ENCODE measurements at regions not wholly inside any gene's neighbourhood (a gene's known extent, or its start where the extent isn't known, plus 50 kb on each side); places are given as distances from the start of the nearest gene placed in this dataset.

DNA sequence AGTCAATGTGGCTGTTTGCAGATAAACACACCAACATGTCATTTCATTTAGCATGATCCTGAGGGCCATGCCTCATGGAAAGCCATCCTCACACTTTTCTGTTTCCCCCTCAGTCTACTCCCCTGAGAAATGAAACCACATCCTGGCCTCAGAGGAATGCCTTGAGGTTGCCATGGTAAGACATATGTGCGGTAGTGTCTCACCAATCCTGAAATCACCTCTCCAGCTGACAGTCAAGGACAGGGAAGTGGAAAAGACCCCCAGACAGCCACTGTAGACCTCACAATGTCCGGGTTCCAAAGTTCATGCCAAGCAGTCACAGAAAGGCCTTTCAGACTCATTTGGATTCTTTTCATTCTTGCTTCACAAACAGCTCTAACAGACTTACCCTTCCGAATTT lies 175.2 kb upstream of the PKDCC start:
- no peak for DNase-seq

DNA sequence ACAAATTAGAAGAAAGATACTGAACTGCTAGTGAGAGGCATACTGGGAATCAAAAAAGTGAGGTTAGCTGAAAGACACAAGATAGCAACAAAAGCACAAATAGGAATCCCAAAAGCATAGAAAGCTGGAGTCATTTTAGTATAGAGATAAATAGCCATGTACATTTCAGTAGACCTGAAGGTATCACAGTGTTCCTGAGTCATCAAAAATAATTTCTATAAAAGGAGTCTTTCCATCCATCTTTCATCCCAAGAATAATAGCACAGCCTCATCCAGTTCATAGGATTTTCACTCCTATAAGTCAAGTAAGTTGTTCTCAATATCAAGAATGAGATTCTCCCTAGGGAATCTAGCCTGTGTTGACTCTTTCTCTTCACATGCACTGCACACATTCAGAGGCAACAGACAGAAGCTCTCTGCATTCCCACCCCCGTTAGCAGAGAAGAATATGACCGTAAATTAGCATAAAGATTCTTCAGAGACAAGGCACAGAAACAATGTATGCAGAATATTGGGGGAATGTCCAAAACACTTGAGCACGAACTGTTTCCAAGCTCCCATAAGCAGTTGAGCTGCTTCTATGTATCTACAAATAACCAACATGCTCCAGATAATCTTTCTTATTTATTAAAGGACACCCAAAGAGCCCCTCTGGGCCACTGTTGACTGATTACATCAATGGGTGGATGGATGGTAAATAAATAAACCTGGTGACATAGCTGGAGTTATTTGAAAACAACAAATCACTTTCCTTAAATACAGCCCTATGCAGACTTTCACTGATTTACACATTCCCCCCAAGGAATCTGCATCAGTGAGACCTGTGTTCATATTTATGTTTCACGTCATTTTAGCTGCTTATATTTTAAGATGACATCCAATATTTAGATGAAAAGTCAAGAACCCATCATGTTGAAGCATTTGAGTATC lies 174.5 kb upstream of the PKDCC start:
- no peak for DNase-seq

DNA sequence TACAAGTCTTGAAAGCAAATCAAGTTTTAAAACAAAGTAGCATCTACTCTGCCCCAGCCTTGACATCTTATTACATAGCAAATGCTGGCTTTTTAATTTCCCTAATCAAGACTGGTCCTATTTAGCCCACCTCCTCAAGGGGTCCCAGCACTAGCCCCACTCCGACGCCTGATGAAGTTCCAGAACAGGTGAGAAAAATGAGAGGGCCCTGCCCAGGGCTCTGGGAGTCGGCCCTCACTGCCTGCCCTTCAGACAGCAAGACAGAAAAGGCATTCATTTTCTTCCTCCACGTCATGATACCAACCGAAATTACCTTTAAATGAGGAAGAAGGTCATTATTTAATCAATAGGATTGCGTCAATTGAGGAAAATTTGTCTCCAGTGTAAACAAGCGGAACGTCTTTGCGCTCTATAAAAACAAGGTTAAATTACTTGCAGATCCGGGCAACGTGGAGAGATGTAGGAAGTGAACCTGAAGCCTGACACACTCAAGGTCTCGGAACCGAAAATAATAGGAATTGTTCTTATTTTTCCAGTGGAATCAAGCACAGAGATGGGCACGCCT lies 170.6 kb upstream of the PKDCC start:
- no peak for DNase-seq

DNA sequence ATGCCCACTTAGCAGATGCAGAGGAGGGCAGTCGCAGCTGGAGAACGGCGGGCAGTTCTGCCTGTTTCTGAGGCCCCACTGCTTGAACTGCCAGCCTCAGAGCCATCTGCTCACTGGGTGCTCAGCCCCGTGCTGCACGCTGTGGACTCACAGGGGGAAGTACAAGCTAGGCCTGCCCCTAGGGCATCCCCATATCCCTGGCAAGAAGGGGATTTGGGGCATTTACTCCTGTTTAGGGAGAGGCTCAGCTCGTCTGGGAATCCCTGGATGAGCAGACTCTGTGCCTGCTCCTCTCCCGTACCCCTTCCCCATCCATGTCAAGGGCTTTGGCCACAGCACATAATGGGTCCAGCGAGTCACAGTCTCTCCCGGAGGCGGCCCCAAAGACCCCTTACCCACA lies 169.8 kb upstream of the PKDCC start:
- no peak for DNase-seq

DNA sequence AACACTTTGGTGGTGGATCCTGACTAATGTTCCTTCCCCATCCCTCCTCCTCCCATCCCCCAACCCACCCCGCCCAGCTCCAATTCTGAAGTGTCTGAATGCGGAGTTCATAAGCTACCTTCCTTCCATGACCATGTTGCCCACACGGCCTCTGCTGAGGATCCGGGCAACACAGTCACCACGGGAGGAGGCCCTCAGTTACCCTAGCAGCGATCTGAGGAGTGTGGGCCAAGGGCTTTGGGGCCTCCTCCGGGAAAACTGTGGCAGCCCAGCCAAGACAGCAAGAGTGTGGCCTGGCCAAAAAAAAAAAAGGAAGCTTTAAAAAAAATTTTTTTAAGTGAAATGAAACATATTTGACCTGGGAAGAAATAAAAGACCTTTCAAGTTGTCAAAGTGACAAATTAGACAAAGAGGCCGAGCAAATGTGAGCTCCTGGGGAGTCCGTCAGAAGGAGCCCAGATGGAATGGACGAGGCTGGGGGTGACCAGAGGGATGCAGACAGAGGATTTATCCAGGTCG lies 169.0 kb upstream of the PKDCC start:
- no peak for DNase-seq

DNA sequence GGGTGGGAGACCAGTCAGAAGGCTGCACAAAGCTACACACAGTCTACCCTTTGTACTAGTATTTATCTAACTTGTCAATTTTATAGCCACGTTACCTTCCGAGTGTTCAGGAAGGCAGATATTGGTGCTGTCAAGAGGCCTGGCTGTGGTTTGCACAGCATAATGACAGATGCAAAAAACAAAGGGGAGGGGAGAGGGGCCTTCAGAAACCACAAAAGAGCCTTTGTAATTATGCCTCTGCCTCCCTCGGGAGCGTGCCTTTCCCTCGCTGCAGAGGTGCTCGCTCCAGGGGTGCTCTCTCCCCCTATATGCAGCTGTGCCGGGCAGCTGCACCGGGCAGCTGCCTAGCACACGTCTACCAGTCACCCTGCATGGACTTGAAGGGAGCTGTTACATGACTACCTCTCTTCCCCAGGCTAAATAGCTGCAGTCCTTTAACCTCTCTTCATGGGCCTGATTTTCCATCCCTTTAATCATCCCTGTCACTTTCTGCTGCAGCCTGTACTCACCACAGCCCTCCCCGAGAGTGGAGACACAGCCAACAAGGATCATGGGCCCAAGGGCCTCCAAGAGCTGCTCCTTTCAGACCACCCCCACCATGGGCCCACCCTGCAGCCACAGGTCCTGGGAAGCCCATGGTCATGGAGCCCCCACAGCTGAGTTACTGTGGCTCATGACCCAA lies 168.4 kb upstream of the PKDCC start:
- DNase-seq, result no peak

DNA sequence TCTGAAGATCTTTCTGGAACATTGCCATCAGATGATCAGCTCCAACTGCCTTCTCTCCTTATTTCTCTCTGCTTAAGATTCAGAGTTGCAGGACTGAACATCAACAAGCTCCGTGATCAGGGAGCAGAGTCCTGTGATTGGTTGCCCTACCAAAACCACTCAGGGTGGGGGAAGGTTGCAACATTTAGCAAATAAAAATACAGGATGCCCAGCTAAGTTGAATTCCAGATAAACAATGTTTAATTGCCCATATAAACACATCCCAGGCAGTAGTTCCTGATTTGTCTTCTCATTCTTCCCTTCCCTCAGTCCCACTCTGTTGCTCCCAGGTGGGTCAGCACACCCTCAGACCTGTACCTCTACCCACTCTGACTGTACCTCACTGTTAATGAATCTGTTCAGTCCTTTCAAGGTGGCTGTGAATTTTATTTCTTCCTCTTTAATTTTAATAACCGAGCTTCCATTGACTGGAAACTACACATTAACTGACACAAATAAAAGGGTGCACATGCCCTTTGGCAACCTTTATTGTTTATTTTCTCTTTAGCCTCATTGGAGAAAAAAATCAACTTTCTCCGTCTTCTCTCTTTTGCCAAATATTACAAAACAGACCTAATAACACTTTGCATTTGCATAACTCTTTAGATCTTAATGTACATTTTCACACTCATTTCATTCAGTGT lies 167.1 kb upstream of the PKDCC start:
- no peak for DNase-seq

DNA sequence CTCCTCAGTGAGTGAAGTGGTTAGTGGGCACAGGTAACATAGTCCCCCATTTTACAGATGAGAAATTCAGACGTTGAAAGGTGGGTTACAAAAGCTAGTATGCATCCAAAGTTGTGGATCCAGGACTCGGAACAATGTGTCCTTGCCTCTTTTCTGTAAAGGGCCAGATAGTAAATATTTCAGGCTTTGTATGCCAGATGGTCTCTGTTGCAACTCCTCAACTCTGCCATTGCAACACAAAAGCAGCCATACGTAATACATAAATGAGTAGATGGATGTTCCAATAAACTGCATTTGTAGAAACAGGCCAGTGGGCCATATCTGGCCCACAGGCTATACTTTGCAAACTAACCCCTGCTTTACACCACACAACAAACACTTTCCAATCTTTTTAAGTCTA lies 166.6 kb upstream of the PKDCC start:
- DNase-seq, result no peak

DNA sequence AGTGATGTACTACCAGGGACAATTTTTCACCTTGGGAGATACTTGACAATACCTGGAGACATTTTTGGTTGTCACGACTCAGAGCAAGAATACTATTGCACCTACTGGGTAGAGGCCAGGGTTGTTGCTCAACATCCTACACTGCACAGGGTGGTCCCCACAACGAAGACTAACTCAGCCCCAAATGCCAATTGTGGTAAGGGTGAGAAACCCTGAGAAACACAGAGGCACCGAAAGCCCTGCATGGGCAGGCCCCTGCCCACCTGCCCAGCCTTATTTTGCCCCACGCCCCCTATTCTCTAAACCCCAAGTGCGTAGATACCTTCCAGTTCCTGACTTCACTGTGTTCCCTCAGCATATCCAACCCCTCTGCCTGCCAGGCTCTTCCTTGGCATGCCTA lies 163.1 kb upstream of the PKDCC start:
- no peak for DNase-seq

DNA sequence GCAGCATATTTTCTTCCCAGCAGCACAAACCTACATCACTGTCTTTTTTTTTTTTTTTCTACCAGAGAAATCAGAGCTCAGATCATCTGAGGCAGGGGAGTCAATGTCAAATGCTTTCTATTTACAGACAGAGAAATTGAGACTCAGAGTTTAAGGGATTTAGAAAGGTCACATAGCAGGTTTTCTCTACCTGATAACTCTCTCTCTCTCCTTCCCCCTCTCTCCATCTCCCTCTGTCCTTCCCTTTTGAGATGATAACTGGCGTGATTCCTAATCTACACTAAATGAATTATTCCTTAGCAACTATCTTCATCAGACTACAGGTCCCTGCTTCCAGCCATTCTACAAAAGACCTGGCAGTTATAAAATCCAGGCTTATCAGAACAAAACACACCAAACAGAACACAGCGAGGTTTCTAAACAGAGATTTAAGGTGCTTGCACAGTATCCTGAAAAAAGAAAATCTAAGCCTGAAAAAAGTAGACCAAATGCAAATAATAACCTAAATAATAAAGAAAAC lies 161.6 kb upstream of the PKDCC start:
- no peak for DNase-seq

DNA sequence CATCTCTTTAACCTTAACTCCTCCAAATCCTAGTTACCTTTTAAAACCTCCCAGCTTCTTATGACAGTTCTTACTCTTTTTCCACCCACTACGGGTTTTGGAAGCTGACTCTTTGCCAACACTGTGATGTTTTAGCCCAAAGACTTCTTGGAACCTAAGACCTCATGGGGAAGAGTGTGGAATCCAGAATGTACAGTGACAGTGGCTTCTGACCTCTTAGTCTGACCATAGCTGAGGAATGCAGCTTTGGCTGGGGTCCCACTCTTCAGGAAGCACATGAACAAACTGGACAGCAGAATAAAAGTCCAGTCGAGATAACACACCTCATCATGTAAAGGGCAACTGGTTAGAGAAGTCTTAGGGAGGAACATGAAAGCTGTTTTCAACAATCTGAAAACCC lies 161.1 kb upstream of the PKDCC start:
- no peak for DNase-seq

DNA sequence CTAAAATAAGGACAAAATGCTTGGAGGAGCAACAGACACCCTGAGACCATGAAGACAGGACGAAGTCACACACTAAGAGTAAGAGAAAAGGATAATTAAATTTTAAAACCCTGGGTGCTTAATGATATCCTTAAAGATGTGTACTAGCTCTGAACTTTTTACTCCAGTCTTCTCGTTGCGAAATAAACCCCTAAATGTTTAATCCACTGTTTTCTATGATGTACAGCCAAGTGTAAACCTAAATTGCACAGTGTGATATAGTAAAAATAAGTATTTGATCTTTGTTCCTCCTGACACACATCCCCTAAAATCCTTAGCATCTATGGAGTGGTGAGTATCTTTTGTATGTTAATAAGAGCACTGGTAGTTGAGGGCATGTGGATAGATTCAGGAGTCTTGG lies 157.5 kb upstream of the PKDCC start:
- DNase-seq, result no peak

DNA sequence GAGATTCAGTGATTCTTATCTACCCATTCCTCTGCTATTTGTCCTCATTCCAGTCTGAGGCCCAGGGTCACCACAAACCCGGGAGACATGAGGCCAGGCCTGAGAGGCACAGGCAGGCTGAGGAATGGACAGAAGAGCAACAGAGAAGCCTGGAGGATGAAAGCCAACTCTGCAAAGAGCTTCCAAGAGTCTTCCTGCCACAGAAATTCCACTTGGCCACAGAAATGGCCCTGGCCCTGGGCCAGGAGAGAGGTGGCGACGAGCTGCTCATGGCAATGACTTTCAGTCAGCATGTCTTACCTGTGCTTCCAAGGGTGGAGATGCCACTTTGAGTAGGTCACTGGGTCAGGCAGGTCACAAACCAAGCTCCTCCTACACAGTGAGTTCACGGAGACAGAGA lies 155.3 kb upstream of the PKDCC start:
- DNase-seq, result no peak

DNA sequence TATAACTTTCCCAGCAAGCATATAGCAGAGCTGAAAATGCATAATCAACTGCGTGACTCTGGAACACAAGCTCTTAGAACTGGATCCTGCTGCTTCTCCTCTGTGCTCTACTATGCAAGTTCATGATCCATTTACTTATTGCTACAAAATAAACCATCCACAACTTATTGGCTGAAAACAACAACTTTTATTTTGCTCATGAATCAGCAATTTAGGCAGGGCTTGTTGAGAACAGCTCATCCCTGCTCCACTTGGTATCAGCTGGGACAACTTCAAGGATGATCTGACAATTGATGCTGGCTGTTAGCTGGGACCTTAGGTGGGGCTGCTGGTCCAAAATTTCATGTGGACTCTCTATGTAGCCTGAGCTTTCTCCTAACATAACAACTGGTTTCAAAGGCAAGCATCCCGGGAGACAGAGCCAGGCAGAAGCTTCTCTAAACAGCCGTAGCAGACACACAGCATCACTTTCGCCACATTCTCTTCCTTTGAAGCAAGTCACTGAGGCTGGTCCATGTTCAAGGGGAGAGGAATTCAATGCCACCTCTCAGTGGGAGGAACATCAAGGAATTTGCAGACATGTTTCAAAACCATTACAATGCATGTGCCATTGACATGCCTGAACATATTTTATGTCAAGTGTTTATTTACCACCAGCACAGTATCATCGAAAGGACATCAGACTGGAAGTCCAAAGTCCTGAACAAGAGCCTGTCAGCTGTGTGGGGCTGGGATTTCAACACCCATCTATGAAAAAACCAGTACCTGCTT lies 153.1 kb upstream of the PKDCC start:
- DNase-seq, result no peak

DNA sequence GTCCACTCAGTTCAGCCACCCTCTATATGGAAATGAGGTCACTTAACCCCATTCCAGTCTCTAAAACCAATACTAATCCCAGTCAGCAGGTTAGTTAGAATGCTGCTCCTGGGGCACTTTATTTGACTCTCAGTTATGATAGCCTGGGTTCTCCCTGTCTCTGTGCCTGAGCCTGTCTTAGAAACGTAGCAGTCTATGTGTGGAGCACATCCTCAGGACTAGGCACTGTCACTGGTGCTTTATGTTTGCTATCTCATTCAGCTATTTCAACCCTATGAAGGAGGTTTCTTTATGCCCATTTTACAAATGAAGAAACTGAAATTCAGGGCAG lies 152.5 kb upstream of the PKDCC start:
- DNase-seq, result no peak

DNA sequence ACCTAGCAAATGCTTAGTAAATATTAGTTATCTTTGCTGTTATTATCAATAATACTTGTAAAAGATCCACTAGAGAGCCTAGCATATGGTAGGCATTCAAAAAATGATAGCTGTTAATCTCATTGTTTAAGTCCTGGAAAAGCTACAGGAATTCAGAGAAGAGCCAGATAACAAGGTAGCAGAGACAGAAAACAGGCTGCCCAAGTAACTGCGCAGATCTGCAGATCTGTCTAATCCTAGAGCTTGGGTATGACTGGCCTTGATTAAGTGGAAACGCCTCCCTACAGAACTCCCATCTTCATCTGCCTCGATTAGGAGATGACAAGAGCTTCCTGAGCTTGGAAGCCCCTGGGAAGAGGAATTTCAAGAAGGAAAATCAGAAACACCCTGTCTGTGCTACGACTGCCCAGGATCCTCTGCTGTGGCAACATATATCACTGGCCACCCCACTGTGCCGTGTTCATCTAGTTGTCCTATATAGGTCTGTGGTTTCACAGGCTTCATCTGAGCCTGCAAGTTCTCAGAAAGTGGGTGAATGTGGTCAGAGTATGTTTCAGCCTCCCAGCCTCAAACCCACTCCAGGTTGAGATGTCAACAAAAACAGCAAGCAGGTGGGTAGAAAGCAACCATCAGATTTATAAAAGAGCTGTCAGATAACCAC lies 151.5 kb upstream of the PKDCC start:
- no peak for DNase-seq

DNA sequence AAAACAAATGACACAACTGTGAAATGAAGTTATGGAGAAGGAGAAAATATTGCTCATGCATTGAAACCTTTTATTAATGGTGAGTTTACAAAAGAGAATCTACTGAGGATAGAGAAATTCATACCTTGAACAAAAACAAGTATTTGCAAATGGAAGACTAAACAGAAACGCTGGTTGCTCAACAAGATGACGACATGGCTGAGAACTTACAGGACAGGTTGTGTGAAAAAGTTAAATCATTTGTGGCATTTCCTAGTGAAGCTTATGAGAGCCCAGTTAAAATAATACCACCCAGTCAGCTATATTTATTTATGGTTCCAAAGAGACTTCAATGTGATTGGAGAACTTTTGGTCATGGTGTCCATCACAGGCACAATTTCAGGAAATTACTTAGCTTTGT lies 148.6 kb upstream of the PKDCC start:
- DNase-seq, result no peak

DNA sequence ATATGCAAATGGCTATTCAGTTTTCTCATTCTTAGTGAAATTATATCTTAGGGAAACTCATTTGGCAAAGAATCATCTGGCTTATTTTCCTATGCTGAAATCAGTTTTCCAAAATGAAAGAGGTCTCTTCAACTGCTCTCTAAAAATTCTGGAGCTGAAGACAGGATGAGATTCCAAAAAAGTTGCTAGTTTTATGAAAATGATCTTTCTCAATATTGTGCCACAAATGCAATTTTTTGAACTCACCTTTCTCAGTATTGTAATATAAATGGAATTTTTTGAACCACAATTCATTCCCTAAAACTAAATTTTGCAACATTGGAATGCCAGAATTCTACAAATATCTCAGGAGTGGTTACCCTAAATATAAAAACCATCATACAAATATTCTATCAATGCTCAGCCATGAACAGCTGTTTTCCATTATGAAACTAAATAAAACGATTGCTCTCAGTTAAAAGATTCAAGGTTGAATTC lies 147.7 kb upstream of the PKDCC start:
- no peak for DNase-seq

DNA sequence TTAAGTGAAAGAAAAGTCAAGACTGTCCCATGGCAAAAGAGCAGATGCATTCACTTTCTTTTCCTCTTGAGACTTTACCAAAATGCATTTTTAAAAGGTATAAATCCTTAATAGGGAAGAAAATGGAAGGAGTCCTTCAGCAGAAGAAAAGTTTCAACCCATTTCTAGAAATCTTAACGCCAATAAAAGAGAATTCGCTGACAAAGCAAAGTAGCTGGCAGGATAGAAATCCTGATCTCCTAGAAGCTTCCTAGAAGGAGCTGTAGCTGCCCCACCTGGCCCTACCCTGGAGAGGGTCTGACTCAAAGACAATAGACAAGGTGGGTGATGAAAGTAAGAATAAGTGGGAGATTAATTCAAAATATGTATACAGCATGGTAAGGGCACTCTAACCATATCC lies 144.9 kb upstream of the PKDCC start:
- no peak for DNase-seq

DNA sequence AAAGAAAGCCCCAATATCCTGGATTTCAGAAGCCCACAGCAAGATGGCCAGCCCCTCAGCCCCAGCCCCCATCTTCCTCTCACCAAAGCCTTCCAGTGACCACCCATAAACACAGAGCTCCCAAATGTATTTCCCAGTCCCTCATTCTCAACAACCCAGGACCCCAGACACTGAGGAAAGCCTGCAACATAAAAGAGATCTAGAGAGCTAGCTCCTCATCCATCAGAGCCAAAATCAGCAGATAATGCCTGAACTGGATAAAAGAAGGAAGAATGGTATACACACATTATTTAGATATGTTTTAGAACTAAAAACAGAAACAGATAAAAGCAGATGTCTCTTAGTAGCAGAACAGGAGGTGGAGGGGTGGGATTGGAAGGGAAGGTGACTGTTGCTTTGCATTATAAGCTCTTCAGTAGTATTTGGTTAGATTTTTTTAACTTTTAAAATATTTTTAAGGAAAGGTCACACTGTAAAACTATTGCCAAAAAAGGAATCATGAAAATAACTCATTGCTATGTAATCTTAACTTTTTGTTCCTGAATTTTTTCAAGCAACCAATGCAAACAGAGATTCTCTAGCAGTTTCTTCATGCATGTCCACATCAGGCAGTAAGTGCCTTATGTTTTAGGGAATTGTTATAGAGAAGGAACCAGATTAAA lies 144.2 kb upstream of the PKDCC start:
- no peak for DNase-seq

DNA sequence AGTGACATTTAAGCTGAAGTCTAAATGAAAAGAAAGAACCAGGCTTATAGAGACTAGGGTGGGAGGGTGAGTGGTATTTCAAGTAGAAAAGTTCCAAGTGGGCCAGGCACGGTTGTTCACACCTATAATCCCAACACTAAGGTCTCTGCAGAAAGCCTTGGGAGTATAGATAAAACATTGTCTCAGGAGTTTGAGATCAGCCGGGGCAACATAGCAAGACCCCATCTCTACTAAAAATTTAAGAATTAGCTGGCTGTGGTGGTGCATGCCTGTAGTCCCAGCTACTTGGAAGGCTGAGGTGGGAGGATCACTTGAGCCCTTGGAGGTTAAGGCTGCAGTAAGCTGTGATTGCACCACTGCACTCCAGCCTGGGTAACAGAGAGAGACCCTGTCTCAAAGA lies 143.4 kb upstream of the PKDCC start:
- DNase-seq, result no peak
